ENCODE measurements at regions not wholly inside any gene's neighbourhood (a gene's known extent, or its start where the extent isn't known, plus 50 kb on each side); places are given as distances from the start of the nearest gene placed in this dataset.

- Histone ChIP-seq H3K27me3 (ENCODE audit: control insufficient read depth, insufficient read depth, low read length) (no peaks in the 10 kb centered on the region), H3K36me3 (ENCODE audit: control insufficient read depth, insufficient read depth, low read length) (no peaks in the 10 kb centered on the region), H3K4me3 (ENCODE audit: low read depth, low read length) (no peak overlapping the region)
- DNase-seq (ENCODE audit: low read depth), result no peak
- ChIA-PET CTCF (no interaction called here), POLR2A (no interaction called here)
- no peak for TF ChIP-seq CTCF (IDR thresholded peaks at IDR 0.05; ENCODE audit: insufficient read depth, low read depth, low read length)
Measured at GRCh38 chr22:49241174-49241851, 586.4 kb downstream of the BRD1 start.

DNA sequence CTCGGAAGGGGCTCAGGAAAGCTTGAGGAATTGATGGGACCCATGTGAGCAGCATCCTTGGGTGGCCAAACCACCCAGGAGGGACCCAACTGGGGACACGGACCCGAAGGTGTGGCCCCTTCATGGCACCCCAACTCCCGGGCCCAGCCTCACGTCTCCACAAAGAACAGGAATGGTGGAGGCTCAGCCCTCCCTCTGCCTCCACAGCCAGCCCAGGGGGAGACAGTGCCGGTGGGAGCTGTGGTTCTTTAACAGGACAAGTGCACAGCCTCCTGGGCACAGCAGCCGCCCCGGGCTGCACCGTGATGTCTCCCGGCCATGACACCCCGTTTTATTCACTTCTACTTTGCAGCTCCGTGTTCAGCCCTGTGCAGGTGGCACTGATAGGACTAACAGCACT lies 587.2 kb downstream of the BRD1 start:
- no peak for DNase-seq (ENCODE audit: low read depth)
- CTCF ChIA-PET, result no interaction called here
- no peak for TF ChIP-seq CTCF (IDR thresholded peaks at IDR 0.05; ENCODE audit: insufficient read depth, low read depth, low read length)
- Histone ChIP-seq H3K36me3 (ENCODE audit: control insufficient read depth, insufficient read depth, low read length) (no peaks in the 10 kb centered on the region), H3K27me3 (ENCODE audit: control insufficient read depth, insufficient read depth, low read length) (no peaks in the 10 kb centered on the region), H3K4me3 (ENCODE audit: low read depth, low read length) (no peak overlapping the region)
- POLR2A ChIA-PET, result no interaction called here

GRCh38 chr22:49240016-49240380 lies 587.7 kb downstream of the BRD1 start:
- TF ChIP-seq CTCF (IDR thresholded peaks at IDR 0.05; ENCODE audit: insufficient read depth, low read depth, low read length), result no peak
- no peak overlapping the region for H3K4me3 ChIP-seq (ENCODE audit: low read depth, low read length)
- H3K36me3 ChIP-seq (ENCODE audit: control insufficient read depth, insufficient read depth, low read length), result no peaks in the 10 kb centered on the region
- ChIA-PET CTCF (no interaction called here), POLR2A (no interaction called here)
- no peak for DNase-seq (ENCODE audit: low read depth)
- H3K27me3 ChIP-seq (ENCODE audit: control insufficient read depth, insufficient read depth, low read length), result no peaks in the 10 kb centered on the region

DNA sequence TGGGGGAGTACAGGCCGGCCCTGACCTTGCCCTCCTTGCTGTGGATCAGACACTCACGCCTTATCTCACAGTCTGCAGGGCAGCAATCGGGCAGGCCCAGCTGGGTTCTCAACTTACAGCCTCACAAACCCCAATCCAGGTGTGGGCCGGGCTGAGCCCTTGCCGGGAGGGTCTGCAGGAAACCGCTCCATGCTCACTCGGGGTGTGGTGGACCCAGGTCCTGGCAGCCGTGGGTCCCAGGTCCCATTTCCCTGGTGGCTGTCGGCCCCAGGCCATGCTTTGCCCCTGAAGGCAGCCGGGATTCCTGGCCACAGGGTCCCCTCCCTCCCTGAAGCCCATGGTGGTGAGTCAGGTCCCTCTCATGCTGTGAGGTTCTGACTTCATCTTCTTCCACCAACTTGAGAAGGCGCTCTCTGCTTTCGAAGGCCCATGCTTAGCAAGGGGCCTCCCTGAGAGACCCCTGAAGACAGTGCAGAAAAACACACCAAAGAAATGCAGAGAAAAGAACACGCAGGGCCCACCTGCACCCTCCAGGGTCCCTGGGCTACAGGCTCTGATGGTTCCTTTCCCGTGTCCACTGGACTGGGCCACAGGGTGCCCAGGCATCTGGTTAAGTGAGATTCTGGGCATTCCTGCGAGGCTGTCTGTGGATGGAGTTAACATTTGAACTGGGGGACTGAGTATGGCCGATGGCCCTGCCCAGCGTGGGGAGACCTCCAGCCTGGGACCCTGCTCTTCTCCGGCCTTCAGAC lies 588.2 kb downstream of the BRD1 start:
- no peak for DNase-seq (ENCODE audit: low read depth)
- CTCF ChIA-PET, result no interaction called here
- Histone ChIP-seq H3K36me3 (ENCODE audit: control insufficient read depth, insufficient read depth, low read length) (no peaks in the 10 kb centered on the region), H3K27me3 (ENCODE audit: control insufficient read depth, insufficient read depth, low read length) (no peaks in the 10 kb centered on the region), H3K4me3 (ENCODE audit: low read depth, low read length) (no peak overlapping the region)
- TF ChIP-seq CTCF (IDR thresholded peaks at IDR 0.05; ENCODE audit: insufficient read depth, low read depth, low read length), result no peak
- POLR2A ChIA-PET, result no interaction called here

- H3K4me3 ChIP-seq (ENCODE audit: low read depth, low read length), result no peak overlapping the region
- no peaks in the 10 kb centered on the region for H3K27me3 ChIP-seq (ENCODE audit: control insufficient read depth, insufficient read depth, low read length)
- TF ChIP-seq CTCF (IDR thresholded peaks at IDR 0.05; ENCODE audit: insufficient read depth, low read depth, low read length), result no peak
- ChIA-PET CTCF (no interaction called here), POLR2A (no interaction called here)
- DNase-seq (ENCODE audit: low read depth), result no peak
- no peaks in the 10 kb centered on the region for H3K36me3 ChIP-seq (ENCODE audit: control insufficient read depth, insufficient read depth, low read length)
Measured at GRCh38 chr22:49238181-49239141, 589.2 kb downstream of the BRD1 start.

Measured in BJ (cell line).